Bronchial epithelial cell (primary cell): ENCODE measurements at regions not wholly inside any gene's neighbourhood (a gene's known extent, or its start where the extent isn't known, plus 50 kb on each side); places are given as distances from the start of the nearest gene placed in this dataset.
"Not testable (repeated sequence)": the region's sequence is repeated elsewhere in the genome, so short reads cannot be mapped to it uniquely, and the experiment has no call there.

Experiments
- DNase-seq: peaks from one replicate; pipeline ENCODE4 v3.0.0-alpha.2; 2010; ENCODE audit warnings: low read depth
- FAIRE-seq: peaks from 2 replicates; lab custom pipeline; 2011; peaks lifted over from hg19 to GRCh38; lab: Jason Lieb, UNC
- H3K27me3 ChIP-seq: 2 replicates; pipeline ENCODE4 v1.5.1; 2011; ENCODE audit warnings: low read length; ENCODE audit not compliant: control insufficient read depth, insufficient read depth
- H3K36me3 ChIP-seq: 2 replicates; pipeline ENCODE4 v1.5.1; 2011; ENCODE audit warnings: low read length; ENCODE audit not compliant: control insufficient read depth, insufficient read depth
- H3K4me3 ChIP-seq: 2 replicates; pipeline ENCODE4 v1.5.1; 2011; ENCODE audit warnings: mild to moderate bottlenecking, low read depth, low read length, control low read depth
- TF ChIP-seq, protein P1 (sequence below): IDR thresholded peaks from 2 replicates; pipeline ENCODE4 v1.5.1; 2011; ENCODE audit warnings: mild to moderate bottlenecking, moderate library complexity, low read length, control low read depth, inconsistent platforms; ENCODE audit not compliant: insufficient read depth, severe bottlenecking

DNA sequence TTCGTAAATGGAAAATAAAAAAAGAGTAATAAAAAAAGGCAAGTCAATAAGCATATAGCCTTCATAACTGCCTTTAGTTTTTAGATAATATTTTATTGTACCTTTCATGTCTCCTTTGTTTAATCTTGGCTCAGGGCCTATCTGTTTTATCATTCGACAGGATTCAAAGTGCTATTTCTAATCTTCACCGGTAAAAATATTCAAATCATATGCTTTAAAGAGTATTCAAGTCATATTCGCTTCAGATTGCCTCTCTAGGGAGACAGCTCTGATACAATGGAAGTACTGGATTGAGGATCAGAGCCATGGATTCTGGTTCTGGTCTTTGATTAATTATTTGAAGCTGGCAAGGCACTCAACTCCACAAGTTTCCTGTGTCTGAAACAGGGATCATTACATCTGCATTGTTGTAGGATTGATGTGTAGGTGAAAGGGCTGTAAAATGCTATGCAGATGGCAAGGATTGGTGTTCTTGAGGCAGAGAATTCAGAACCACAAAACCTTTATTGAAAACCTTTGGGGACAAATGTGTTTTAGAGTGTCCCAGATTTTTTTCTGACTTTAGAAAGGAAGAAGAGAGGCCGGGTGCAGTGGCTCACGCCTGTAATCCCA, 84.3 kb upstream of the RAPH1 start:
- H3K36me3 ChIP-seq: no peaks in the 10 kb centered on the region
- no peaks in the 10 kb centered on the region for H3K27me3 ChIP-seq
- FAIRE-seq (no peak), DNase-seq (no peak)
- no peak overlapping the region for H3K4me3 ChIP-seq
- TF ChIP-seq, protein P1, sequence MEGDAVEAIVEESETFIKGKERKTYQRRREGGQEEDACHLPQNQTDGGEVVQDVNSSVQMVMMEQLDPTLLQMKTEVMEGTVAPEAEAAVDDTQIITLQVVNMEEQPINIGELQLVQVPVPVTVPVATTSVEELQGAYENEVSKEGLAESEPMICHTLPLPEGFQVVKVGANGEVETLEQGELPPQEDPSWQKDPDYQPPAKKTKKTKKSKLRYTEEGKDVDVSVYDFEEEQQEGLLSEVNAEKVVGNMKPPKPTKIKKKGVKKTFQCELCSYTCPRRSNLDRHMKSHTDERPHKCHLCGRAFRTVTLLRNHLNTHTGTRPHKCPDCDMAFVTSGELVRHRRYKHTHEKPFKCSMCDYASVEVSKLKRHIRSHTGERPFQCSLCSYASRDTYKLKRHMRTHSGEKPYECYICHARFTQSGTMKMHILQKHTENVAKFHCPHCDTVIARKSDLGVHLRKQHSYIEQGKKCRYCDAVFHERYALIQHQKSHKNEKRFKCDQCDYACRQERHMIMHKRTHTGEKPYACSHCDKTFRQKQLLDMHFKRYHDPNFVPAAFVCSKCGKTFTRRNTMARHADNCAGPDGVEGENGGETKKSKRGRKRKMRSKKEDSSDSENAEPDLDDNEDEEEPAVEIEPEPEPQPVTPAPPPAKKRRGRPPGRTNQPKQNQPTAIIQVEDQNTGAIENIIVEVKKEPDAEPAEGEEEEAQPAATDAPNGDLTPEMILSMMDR: no peak

DNA sequence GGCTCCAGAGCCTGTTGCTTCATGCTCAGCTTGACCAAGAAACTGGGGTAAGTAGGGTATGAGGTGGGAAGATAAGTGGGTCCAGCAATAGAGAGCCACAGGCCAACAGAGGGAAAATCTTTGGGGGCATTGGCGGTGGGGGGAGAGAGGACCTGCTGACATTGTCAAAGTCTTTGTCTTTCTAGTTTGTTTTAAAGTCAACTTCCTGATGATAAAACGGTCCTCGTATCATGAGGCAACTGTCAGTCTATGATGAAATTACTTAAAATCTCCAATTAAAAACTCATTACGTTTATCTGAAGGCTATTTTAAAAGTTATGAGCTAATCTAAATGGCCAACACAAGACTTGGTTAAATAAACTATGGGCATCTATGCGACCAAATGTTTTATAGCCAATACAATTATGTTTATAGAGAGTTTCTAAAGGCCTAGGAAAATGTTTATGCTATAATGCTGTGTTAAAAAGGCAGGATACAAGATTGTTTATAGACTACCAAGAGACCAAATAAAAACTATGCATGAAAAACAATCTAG, 84.4 kb upstream of the CD28 start:
- TF ChIP-seq, protein P1: no peak
- Histone ChIP-seq H3K4me3 (no peak overlapping the region), H3K36me3 (no peaks in the 10 kb centered on the region), H3K27me3 (no peaks in the 10 kb centered on the region)
- peak; percentile 40 for FAIRE-seq
- DNase-seq: no peak

DNA sequence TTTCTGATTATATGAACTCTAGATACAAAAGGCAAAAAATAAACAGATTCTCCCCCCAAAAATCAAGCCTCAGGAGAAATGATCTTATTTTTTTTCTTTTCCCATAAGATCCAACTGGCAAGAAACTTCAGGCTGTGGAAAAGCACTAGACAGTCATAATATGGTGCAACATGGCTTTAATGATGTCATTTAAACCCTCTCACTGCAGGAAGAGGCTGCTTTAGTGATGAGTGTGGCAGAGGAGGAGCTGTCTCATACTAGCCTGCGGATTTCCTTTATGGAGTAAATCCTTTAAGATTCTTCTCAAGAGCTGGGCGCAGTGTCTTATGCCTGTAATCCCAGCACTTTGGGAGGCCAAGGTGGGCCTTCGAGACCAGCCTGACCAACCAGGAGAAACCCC, 83.3 kb upstream of the CD28 start:
- no peaks in the 10 kb centered on the region for H3K36me3 ChIP-seq
- peak; percentile 96 for DNase-seq
- no peak for FAIRE-seq
- TF ChIP-seq, protein P1: no peak
- H3K27me3 ChIP-seq: no peaks in the 10 kb centered on the region
- H3K4me3 ChIP-seq: no peak overlapping the region

DNA sequence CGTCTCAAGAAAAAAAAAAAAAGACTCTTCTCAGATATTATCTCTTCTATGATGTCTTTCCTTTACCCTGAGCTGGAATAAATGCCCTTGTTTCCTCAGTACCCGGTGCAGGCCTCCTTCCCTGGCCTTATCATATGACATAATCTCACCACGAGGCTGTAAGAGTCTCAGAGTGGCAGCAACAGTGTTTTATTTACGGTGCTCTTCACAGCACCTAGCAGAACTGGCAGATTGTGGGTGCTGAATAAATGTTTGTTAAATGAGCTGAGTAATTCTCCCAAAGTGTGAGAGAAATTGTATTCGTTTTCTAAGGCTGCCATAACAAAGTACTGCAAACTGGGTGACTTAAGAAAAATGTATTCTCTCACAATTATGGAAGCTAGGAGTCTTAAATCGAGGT, 82.8 kb upstream of the CD28 start:
- TF ChIP-seq, protein P1: no peak
- Histone ChIP-seq H3K27me3 (no peaks in the 10 kb centered on the region), H3K4me3 (no peak overlapping the region), H3K36me3 (no peaks in the 10 kb centered on the region)
- FAIRE-seq (no peak), DNase-seq (peak; percentile 29)

DNA sequence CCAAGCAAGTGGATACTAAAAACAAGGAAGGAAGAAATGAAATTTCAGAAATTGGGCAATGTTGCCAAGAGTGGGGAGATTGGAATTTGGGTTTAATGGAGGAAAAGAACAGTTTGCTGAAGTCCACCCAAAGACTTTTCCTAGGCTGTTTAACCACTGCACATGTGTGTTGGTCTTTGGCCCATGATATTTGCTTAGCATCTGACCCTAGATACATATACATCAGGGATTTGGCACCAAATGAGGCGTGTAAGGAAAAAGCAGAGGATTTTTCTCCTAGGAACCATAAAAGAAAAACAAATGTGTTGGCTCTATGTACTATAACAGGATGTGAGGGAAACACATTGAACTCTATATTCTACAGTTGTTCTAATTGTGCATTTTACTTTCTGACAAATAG, 80.7 kb upstream of the CD28 start:
- no peaks in the 10 kb centered on the region for H3K27me3 ChIP-seq
- FAIRE-seq (no peak), DNase-seq (no peak)
- no peak overlapping the region for H3K4me3 ChIP-seq
- TF ChIP-seq, protein P1: no peak
- H3K36me3 ChIP-seq: no peaks in the 10 kb centered on the region

DNA sequence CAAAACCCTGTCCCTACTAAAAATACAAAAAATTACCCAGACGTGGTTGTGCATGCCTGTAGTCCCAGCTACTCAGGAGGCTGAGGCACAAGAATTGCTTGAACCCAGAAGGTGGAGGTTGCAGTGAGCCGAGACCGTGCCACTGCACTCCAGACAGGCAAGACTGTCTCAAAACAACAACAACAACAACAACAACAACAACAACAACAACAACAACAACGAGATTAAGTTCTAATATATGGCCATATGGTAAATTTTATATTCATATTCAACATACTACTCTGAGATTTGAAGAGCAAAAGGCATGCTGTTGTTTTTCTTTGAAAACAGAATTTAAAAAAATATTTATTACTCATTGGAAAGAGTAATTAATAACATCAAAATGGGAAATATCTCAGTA, 80.2 kb upstream of the CD28 start:
- not testable (repeated sequence) for H3K36me3 ChIP-seq, FAIRE-seq, H3K4me3 ChIP-seq, DNase-seq, H3K27me3 ChIP-seq
